Neuronal stem cell (in vitro differentiated cells): ENCODE measurements at regions not wholly inside any gene's neighbourhood (a gene's known extent, or its start where the extent isn't known, plus 50 kb on each side); places are given as distances from the start of the nearest gene placed in this dataset.

Experiments used
- DNase-seq: peaks from one replicate; pipeline ENCODE4 v3.0.0-alpha.2; 2013; ENCODE audit warnings: low spot score
- H2AFZ ChIP-seq: one replicate; pipeline ENCODE4 v1.6.1; 2013; ENCODE audit warnings: mild to moderate bottlenecking, low read length, inconsistent platforms
- H2AK5ac ChIP-seq: 2 replicates; pipeline ENCODE4 v1.6.1; 2013; ENCODE audit warnings: low read depth, mild to moderate bottlenecking, inconsistent platforms, low read length, moderate library complexity, mixed read lengths
- H2BK120ac ChIP-seq: 2 replicates; pipeline ENCODE4 v1.6.1; 2013; ENCODE audit warnings: low read depth, mild to moderate bottlenecking, inconsistent platforms, low read length, moderate library complexity, mixed read lengths
- H2BK12ac ChIP-seq: one replicate; pipeline ENCODE4 v1.6.1; 2013; ENCODE audit warnings: low read length, inconsistent platforms
- H2BK15ac ChIP-seq: 2 replicates; pipeline ENCODE4 v1.6.1; 2013; ENCODE audit warnings: mild to moderate bottlenecking, low read length, inconsistent platforms, mixed read lengths
- H2BK5ac ChIP-seq: one replicate; pipeline ENCODE4 v1.6.1; 2013; ENCODE audit warnings: inconsistent platforms, mild to moderate bottlenecking, low read length, moderate library complexity
- H3K14ac ChIP-seq: one replicate; pipeline ENCODE4 v1.6.1; 2013; ENCODE audit warnings: low read length, inconsistent platforms
- H3K18ac ChIP-seq: 2 replicates; pipeline ENCODE4 v1.6.1; 2013; ENCODE audit warnings: low read length, inconsistent platforms
- H3K23ac ChIP-seq: 2 replicates; pipeline ENCODE4 v1.6.1; 2013; ENCODE audit warnings: low read depth, mild to moderate bottlenecking, mixed read lengths, low read length, inconsistent platforms; ENCODE audit not compliant: poor library complexity
- H3K27ac ChIP-seq: replicated peaks from 3 replicates; pipeline ENCODE4 v1.5.1; 2013; ENCODE audit warnings: low read length, inconsistent platforms
- H3K27me3 ChIP-seq, 3 experiments: 2 replicates each; pipeline ENCODE4 v1.6.1; 2013; ENCODE audit warnings: low read length in 3 of 3, mild to moderate bottlenecking in 2 of 3, inconsistent platforms in 1 of 3, low read depth in 1 of 3, mixed read lengths in 1 of 3, moderate library complexity in 1 of 3; ENCODE audit not compliant: control insufficient read depth in 3 of 3, insufficient read depth in 3 of 3
- H3K36me3 ChIP-seq, 2 donors: replicated peaks in 1 of 2; 2 replicates each; pipeline ENCODE4 v1.6.1; 2013; ENCODE audit warnings: low read length in 2 of 2; ENCODE audit not compliant: control insufficient read depth in 2 of 2, insufficient read depth in 2 of 2
- H3K4ac ChIP-seq: 2 replicates; pipeline ENCODE4 v1.6.1; 2013; ENCODE audit warnings: inconsistent platforms, mild to moderate bottlenecking, low read length, moderate library complexity
- H3K4me1 ChIP-seq, 2 donors: 1 replicate in 1 of 2; 2 replicates in 1 of 2; pipeline ENCODE4 v1.6.1; 2013; ENCODE audit warnings: low read length in 2 of 2, low read depth in 1 of 2; ENCODE audit not compliant: control insufficient read depth in 2 of 2, insufficient read depth in 1 of 2
- H3K4me2 ChIP-seq: one replicate; pipeline ENCODE4 v1.6.1; 2013; ENCODE audit warnings: mild to moderate bottlenecking, low read length, inconsistent platforms; ENCODE audit not compliant: insufficient read depth, poor library complexity, severe bottlenecking
- H3K4me3 ChIP-seq, 2 donors: 2 replicates each; pipeline ENCODE4 v1.5.1; 2013; ENCODE audit warnings: low read length in 2 of 2, mild to moderate bottlenecking in 2 of 2, inconsistent platforms in 1 of 2, moderate library complexity in 1 of 2
- H3K79me1 ChIP-seq: one replicate; pipeline ENCODE4 v1.6.1; 2013; ENCODE audit warnings: low read depth, mild to moderate bottlenecking, inconsistent platforms, low read length, moderate library complexity
- H3K9ac ChIP-seq: one replicate; pipeline ENCODE4 v1.6.1; 2013; ENCODE audit warnings: mild to moderate bottlenecking, low read depth, low read length, inconsistent platforms; ENCODE audit not compliant: poor library complexity
- H3K9me3 ChIP-seq, 2 donors: replicated peaks in 1 of 2; 2 replicates each; pipeline versions ENCODE3 to v1.6.1; 2013; ENCODE audit warnings: low read length in 2 of 2, mild to moderate bottlenecking in 2 of 2, inconsistent platforms in 1 of 2, low read depth in 1 of 2, mixed read lengths in 1 of 2, moderate library complexity in 1 of 2; ENCODE audit not compliant: control insufficient read depth in 2 of 2, insufficient read depth in 1 of 2
- H4K8ac ChIP-seq: one replicate; pipeline ENCODE4 v1.6.1; 2013; ENCODE audit warnings: low read depth, mild to moderate bottlenecking, inconsistent platforms, low read length, moderate library complexity
- H4K91ac ChIP-seq: one replicate; pipeline ENCODE4 v1.6.1; 2013; ENCODE audit warnings: low read length, low read depth, mild to moderate bottlenecking, inconsistent platforms; ENCODE audit not compliant: poor library complexity
- WGBS, 2 donors: extraction: QIAGEN DNeasy Blood & Tissue Kit; methylation state at CpG; one replicate each; pipeline ENCODE4 v1.1.7; 2013; ENCODE audit warnings: missing lambda C conversion rate in 2 of 2, mixed read lengths in 1 of 2; ENCODE audit not compliant: insufficient read length in 2 of 2, insufficient replicate concordance in 1 of 2; ENCODE audit errors: extremely low coverage in 2 of 2; 5-methylcytosine and 5-hydroxymethylcytosine counted together

- WGBS, 2 donors: no CpG with 5 or more reads among the region's 5 CpGs
- Histone ChIP-seq H2BK120ac (no peak overlapping the region), H3K36me3 (no peaks in the 10 kb centered on the region), H3K4me1 (no peaks in the 10 kb centered on the region), H2AK5ac (no peak overlapping the region), H3K14ac (no peak overlapping the region), H3K4me3 (no peak overlapping the region), H3K27ac (no peak overlapping the region), H3K79me1 (no peaks in the 10 kb centered on the region), H2AFZ (no peak overlapping the region), H2BK15ac (no peak overlapping the region), H3K18ac (no peak overlapping the region), H3K23ac (no peak overlapping the region), H2BK12ac (no peak overlapping the region), H4K91ac (no peak overlapping the region), H2BK5ac (no peak overlapping the region), H4K8ac (no peak overlapping the region), H3K4ac (no peak overlapping the region), H3K9me3 (peaks cover 0 to 2% of the 10 kb centered on the region in 2 donors), H3K27me3 (no peaks in the 10 kb centered on the region), H3K9ac (no peak overlapping the region), H3K4me2 (no peak overlapping the region)
- no peak for DNase-seq
These were observed 166.8 kb downstream of the TMEM200C start for GRCh38 chr18:5728531-5728930.

DNA sequence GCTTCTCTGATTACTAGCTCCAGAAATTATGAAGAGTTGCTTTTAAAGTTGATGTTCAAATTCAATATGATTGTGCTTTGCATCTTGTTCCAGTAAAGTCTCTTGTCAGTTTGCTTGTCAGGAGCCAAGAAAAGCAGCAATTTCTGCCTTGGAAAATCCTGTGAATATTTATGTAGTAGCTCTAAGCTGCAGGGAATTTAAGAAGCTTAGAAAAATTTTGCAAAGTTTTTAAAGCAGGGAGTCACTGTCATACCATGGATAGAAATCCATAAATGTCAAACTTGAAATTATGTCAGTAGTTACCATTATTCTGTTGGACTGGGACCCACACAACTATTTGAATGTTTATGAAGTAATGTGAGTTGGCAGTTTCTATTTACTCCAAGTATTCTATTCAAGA lies 169.3 kb downstream of the TMEM200C start:
- H4K91ac ChIP-seq: no peak overlapping the region
- no peak overlapping the region for H3K4me2 ChIP-seq
- H3K36me3 ChIP-seq: no peaks in the 10 kb centered on the region
- DNase-seq: no peak
- no peak overlapping the region for H3K14ac ChIP-seq
- no peak overlapping the region for H3K9ac ChIP-seq
- no peak overlapping the region for H3K18ac ChIP-seq
- H3K4me1 ChIP-seq: no peaks in the 10 kb centered on the region
- no peaks in the 10 kb centered on the region for H3K79me1 ChIP-seq
- no peak overlapping the region for H3K23ac ChIP-seq
- no peak overlapping the region for H2BK15ac ChIP-seq
- H2AFZ ChIP-seq: no peak overlapping the region
- no peaks in the 10 kb centered on the region for H3K27me3 ChIP-seq
- no peak overlapping the region for H2AK5ac ChIP-seq
- no peak overlapping the region for H3K4ac ChIP-seq
- no peak overlapping the region for H2BK12ac ChIP-seq
- H3K4me3 ChIP-seq: no peak overlapping the region
- H2BK5ac ChIP-seq: no peak overlapping the region
- H3K27ac ChIP-seq: no peak overlapping the region
- no peak overlapping the region for H4K8ac ChIP-seq
- H3K9me3 ChIP-seq: no peaks in the 10 kb centered on the region
- no peak overlapping the region for H2BK120ac ChIP-seq

DNA sequence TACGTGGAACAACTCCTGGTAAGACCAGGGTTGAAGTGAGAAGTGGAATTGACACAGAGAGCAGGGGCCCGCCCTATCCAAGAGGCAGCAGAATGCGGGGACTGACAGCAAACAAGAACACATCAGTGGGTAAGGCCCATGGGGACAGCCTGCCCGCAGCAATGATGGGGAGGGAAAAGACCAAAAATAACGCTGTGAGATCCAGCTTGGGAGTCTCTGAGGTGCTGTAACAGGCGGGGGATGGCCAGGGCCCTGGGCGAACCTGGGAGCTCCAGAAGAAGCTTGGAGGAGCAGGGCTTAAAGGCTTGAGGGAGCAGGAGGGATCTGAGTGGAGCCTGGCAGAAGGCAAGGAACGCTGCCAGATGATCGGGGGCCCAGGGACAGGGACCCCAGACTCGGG lies 173.4 kb downstream of the TMEM200C start:
- no peak overlapping the region for H3K23ac ChIP-seq
- no peak overlapping the region for H3K9ac ChIP-seq
- H3K79me1 ChIP-seq: no peaks in the 10 kb centered on the region
- H3K9me3 ChIP-seq: no peaks in the 10 kb centered on the region
- no peak overlapping the region for H3K27ac ChIP-seq
- no peak overlapping the region for H4K8ac ChIP-seq
- WGBS, 2 donors: no CpG with 5 or more reads among the region's 10 CpGs
- peak overlapping the region; percentile 21 for H3K18ac ChIP-seq
- DNase-seq: no peak
- H3K4me1 ChIP-seq: no peaks in the 10 kb centered on the region
- H2BK120ac ChIP-seq: no peak overlapping the region
- no peak overlapping the region for H3K4me2 ChIP-seq
- H2BK5ac ChIP-seq: no peak overlapping the region
- H4K91ac ChIP-seq: no peak overlapping the region
- no peak overlapping the region for H2AFZ ChIP-seq
- no peak overlapping the region for H2BK15ac ChIP-seq
- H2BK12ac ChIP-seq: no peak overlapping the region
- no peaks in the 10 kb centered on the region for H3K27me3 ChIP-seq
- H3K4me3 ChIP-seq: no peak overlapping the region
- no peak overlapping the region for H3K14ac ChIP-seq
- H2AK5ac ChIP-seq: no peak overlapping the region
- no peak overlapping the region for H3K4ac ChIP-seq
- no peaks in the 10 kb centered on the region for H3K36me3 ChIP-seq

DNA sequence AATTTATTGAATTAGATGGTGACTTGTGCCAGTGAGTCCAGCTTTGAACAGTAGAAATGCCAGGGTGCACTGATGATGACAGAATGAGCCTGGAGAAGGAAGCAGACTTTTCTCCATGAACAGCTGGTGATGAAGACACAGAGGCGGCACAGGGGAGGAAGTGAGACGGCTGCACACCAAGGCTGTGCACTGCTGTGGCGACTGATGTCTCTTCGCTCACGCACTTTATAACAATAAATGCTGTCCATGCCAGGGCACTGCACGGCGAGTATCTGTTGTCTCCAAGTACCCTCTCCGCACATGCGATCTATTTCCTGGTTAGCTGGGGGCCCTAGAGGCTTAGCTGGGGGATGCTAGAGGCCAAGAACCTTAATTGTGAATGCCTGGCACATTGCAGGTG lies 175.2 kb downstream of the TMEM200C start:
- no peak overlapping the region for H3K4me3 ChIP-seq
- H2BK5ac ChIP-seq: no peak overlapping the region
- H3K23ac ChIP-seq: no peak overlapping the region
- no CpG with 5 or more reads among the region's 9 CpGs for WGBS, 2 donors
- no peak overlapping the region for H2AK5ac ChIP-seq
- no peaks in the 10 kb centered on the region for H3K27me3 ChIP-seq
- no peak overlapping the region for H3K4me2 ChIP-seq
- H3K18ac ChIP-seq: no peak overlapping the region
- no peak overlapping the region for H4K91ac ChIP-seq
- no peaks in the 10 kb centered on the region for H3K36me3 ChIP-seq
- H2AFZ ChIP-seq: no peak overlapping the region
- no peak overlapping the region for H2BK120ac ChIP-seq
- no peak overlapping the region for H3K14ac ChIP-seq
- H2BK12ac ChIP-seq: no peak overlapping the region
- DNase-seq: no peak
- no peak overlapping the region for H2BK15ac ChIP-seq
- H3K4me1 ChIP-seq: no peaks in the 10 kb centered on the region
- H4K8ac ChIP-seq: no peak overlapping the region
- H3K4ac ChIP-seq: no peak overlapping the region
- H3K27ac ChIP-seq: no peak overlapping the region
- no peaks in the 10 kb centered on the region for H3K9me3 ChIP-seq
- H3K9ac ChIP-seq: no peak overlapping the region
- H3K79me1 ChIP-seq: no peaks in the 10 kb centered on the region
